HG03354 (cell line): ENCODE measurements at regions not wholly inside any gene's neighbourhood (a gene's known extent, or its start where the extent isn't known, plus 50 kb on each side); places are given as distances from the start of the nearest gene placed in this dataset.
A peak's percentile ranks its signal among the peaks of the same experiment; 100 is the strongest.

ENCODE experiments used
- ATAC-seq: cut with Tn5 transposase; IDR thresholded peaks from one replicate; pipeline ENCODE4 v1.9.1; 2021; ENCODE audit warnings: mild to moderate bottlenecking; ENCODE audit not compliant: unreplicated experiment, poor library complexity, severe bottlenecking

GRCh38 chr2:181183878-181184542 lies 203.6 kb downstream of the UBE2E3 start:
- peak; percentile 97 for ATAC-seq

- no peak for ATAC-seq
Observed at GRCh38 chr2:181185421-181185820, 205.0 kb downstream of the UBE2E3 start.

- no peak for ATAC-seq
Observed at GRCh38 chr2:181185948-181186347, 205.5 kb downstream of the UBE2E3 start.

DNA sequence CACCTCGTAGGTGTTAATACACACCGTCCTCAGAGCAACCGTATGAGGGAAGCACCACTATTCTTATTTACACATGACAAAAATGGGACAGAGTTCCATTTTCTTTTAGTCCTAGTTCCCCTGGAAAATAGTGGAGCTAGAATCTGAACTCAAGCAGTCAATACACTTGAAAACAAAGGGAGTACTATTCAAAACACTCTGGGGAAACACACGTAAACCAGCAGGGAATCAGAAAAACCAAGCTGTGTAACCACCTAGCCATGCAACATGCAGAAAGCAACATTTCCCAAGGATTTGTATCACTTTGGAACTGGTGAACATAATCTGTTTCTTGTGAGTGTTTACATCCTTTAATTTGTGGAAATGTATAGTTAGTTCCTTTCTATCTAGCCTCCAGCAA lies 208.2 kb downstream of the UBE2E3 start:
- no peak for ATAC-seq

DNA sequence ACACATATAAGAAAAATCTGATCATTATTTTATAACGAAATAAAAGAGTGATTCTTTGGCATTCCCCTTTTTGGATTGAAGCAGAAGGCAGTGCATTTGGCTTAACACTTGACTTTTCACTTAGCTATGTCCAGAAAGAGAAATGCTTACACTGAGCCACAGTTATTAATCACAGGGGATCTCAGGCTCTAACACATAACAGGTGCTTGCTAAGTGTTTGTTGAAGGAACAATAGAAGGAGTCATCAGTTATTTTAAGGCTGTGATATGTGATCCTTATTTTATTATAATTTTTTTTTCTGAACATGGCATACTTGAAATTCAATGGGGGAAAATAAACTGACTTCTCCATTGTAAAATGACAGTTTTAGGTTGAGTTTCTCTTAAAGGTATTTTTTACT lies 209.5 kb downstream of the UBE2E3 start:
- no peak for ATAC-seq

GRCh38 chr2:181190711-181191110 lies 210.3 kb downstream of the UBE2E3 start:
- no peak for ATAC-seq

- no peak for ATAC-seq
Observed at GRCh38 chr2:181193550-181193949, 213.1 kb downstream of the UBE2E3 start.

DNA sequence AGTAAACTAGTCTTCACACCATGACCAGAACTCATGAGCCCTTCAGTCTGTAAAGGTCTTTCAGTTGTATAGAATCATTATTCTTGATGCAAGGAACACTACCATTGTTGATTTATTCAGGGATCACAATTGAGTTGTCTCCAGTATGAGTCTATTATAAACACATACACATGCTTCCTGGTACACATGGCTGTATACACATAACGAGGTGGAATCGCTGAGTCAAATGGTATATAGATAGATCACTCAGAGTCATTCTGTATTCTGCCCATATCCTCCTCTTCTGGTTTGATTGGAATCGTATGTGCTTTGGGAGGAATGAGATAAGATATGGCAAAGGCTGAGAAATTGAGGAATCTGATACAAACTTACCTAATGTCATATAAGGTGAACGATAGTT lies 216.0 kb downstream of the UBE2E3 start:
- ATAC-seq = no peak

DNA sequence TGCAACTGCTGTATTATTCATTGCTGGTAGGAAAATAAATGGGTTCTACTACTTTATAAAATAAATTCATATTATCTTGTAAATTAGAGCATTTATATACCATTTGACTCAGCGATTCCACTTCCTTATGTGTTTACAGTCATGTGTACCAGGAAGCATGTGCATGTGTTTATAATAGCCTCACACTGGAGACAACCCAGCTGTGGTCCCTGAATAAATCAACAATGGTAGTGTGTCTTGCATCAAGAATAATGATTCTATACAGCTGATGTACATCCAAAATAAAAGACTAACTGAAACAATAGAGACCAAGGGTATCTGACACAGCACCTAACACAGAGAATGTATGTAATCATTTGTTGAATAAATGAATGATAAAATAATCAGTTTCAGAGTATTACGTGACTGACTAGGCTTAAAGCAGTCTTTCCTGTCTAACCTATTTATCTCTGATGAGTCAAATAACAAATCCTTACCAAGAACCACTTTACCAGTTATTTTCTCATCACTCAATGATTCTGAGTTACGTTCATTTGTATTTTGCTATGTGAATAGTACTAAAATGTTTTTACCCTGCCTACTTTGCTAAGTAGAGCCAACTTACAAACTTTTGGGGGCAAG lies 216.8 kb downstream of the UBE2E3 start:
- no peak for ATAC-seq

- no peak for ATAC-seq
Observed at GRCh38 chr2:181198183-181198864, 217.9 kb downstream of the UBE2E3 start.

DNA sequence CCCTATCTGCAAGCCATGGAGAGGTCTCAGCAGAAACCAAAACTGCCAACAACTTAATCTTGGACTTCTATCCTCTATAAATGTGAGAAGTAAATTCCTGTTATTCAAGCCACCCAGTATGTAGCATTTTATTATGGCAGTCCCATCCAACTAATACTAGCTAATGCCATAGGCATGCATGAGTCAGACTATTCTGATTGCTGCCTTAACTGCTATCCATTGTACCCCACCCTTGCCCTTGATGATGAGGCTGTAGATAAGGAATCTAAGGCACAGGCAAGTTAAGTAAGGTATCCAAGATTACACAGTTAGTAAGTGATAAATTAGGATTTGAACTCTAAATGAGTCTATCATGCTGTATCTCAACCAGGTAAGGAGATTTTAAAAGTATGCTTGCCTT lies 223.0 kb downstream of the UBE2E3 start:
- ATAC-seq = no peak

DNA sequence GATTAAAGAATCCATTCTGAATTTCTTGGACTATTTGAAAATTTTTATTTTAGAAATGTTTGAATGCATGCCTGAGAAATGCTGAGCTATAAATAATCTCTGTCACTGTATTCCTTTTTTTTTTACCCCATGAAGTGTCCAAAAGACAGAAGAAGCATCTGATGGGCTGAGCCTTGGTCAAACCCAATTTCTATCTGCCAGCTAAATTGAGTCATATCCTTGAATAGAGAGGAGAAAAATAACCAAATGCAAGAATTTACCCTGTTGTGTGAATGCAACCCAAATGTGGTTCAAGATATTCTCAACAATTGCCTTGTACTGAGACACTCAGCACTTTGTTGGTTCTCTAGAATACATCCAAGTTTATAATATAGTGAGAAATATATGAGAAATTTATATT lies 223.5 kb downstream of the UBE2E3 start:
- no peak for ATAC-seq

GRCh38 chr2:181218401-181218821 lies 238.0 kb downstream of the UBE2E3 start:
- no peak for ATAC-seq

- ATAC-seq = no peak
Observed at GRCh38 chr2:181223234-181223633, 234.0 kb upstream of the ITGA4 start.

DNA sequence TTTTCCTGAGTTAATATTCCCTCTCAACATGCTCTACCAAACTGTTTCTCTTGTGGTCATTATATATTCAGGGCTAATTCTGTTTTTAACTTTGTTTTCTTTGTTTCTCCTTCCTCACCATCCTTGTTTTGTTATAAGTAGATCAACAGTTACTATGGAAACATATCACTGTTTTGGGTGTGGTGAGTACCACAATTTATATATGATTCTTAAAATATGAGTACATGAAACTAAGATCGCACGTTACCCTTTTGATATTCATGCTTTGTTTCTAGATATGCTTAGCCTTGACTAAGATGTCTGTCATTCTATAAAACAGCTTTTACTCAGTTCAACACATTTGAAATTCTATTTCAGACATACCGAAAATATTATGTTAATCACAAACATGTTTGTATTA lies 232.3 kb upstream of the ITGA4 start:
- no peak for ATAC-seq

GRCh38 chr2:181228661-181229060 lies 228.5 kb upstream of the ITGA4 start:
- no peak for ATAC-seq

DNA sequence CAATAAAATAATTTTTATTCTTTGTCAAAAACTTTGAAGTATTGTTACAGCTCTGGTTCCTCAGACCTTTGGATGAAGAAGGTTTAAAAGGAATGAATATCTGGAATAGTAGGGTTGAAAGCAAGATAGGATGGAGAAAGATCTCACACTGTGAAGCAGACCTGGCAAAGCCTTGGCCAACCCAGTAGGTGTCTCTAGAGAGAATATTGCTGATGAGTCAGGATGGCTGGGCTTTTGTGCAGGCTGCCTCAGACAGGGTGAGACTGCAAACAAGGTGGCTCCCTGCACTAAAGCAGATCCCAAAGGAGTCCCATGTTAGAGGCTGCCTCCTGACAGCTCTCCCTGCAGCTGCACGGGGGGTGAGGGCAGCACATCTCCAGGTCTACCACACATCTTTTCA lies 226.0 kb upstream of the ITGA4 start:
- no peak for ATAC-seq

DNA sequence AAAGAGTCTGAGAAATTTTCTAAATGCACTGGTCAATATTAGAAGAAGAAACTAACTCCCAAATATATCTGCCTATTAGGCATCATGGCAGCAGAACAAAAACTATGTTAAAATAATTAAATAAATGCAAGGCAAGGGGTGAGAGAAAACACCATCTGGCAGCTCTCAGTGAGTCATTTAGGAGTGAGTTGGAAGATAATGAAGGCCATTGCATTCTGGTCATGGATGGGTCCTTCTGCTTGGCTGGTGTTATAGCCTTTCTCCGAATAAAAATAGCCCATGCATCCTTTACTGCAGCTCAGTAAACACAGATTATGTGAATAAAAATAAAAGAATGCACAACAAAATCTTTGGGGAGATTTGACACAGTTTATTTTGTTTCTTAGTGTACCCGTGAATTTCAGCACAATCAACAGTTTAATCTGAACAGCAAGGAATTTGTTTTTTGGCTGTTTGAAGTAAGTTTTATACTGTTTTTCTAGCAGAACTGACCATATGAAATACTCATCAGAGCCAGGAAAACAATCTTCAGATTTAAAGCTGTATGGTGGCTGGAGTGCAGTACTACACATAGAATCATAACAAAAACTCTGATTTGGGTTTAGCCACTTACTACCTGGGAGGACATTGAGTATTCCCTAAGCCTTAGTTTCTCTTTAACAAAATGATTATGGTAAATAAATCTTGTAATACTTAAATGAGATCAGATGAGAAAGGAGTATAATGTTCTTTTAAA lies 225.1 kb upstream of the ITGA4 start:
- ATAC-seq = no peak

DNA sequence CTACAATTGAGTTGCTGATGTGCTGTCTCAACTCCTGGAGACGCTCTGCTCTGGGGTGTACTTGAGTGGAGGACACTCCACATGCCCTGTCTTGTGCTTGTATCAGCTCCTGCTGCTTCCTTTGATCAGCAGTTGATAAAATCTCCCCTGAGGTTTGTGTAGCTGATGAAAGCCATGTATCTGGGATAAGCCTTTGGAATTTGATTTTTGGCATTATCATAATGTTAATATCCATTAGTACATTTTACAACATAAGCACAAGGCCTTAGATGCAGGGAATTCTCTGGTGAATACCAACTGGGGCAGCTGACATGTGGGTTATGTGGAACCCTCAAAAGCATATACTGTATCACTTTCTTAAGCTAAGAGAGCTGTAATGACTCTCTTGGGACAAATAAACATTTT lies 222.7 kb upstream of the ITGA4 start:
- no peak for ATAC-seq

DNA sequence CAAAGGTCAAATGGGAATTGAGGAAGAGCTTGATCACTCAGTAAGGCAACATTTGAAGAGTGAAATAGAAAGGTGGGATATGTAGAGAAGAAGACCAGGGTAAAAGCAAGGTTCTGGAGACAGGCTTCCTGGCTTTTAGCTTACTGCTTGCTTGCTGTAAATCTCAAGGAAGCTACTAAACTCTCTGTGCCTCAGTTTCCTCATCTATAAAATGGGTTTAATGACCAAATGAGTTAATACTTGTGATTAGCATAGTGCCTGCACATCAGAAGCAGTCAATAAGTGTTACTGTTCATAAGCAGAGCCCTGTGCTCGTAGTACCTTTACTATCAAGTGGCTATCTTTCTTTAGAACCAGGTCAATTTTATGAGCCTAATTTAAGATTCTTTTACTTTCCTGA lies 222.2 kb upstream of the ITGA4 start:
- ATAC-seq = no peak
